ENCODE measurements at regions not wholly inside any gene's neighbourhood (a gene's known extent, or its start where the extent isn't known, plus 50 kb on each side); places are given as distances from the start of the nearest gene placed in this dataset.

DNA sequence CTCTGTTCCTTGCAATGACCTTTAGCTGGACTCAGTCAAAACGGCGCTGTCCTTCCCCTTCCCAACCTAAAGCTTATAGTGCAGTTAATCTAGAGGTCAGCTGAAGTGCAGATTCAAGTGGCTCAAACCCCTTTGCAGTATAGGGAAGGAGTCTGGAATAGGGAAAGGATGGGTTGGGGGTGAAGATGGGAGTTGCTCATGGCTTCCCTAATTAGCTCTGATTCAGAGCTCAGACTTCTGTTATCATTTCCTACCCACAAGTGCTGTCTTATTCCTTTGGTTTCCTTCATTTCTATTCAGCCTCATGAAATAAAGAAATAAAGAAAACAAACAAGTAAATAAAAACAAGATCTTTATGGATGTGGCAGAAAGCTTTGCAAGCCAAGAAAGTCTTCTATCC, 264.0 kb upstream of the HMGA2 start:
- POLR2A ChIA-PET, result interaction anchor here (0.6 to 0.7 kb wide), 2 partner anchors 380 to 709 kb away, joined by 4 to 6 read pairs; no protein-coding TSS in a partner anchor
- Histone ChIP-seq H3K4me3 (ENCODE audit: low read depth, low read length) (no peak overlapping the region), H3K27me3 (ENCODE audit: control insufficient read depth, insufficient read depth, low read length) (no peaks in the 10 kb centered on the region), H3K27ac (ENCODE audit: low read depth, low read length) (no peak overlapping the region), H3K9me3 (ENCODE audit: control insufficient read depth, insufficient read depth, low read length) (peaks cover 3% of the 10 kb centered on the region)
- DNase-seq (ENCODE audit: low read depth, low spot score), result no peak
- CTCF ChIA-PET, result interaction anchor here (3.2 kb wide), 1 partner anchor 42 kb away, joined by 11 read pairs; no protein-coding TSS in a partner anchor
- TF ChIP-seq, protein P1, sequence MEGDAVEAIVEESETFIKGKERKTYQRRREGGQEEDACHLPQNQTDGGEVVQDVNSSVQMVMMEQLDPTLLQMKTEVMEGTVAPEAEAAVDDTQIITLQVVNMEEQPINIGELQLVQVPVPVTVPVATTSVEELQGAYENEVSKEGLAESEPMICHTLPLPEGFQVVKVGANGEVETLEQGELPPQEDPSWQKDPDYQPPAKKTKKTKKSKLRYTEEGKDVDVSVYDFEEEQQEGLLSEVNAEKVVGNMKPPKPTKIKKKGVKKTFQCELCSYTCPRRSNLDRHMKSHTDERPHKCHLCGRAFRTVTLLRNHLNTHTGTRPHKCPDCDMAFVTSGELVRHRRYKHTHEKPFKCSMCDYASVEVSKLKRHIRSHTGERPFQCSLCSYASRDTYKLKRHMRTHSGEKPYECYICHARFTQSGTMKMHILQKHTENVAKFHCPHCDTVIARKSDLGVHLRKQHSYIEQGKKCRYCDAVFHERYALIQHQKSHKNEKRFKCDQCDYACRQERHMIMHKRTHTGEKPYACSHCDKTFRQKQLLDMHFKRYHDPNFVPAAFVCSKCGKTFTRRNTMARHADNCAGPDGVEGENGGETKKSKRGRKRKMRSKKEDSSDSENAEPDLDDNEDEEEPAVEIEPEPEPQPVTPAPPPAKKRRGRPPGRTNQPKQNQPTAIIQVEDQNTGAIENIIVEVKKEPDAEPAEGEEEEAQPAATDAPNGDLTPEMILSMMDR (IDR thresholded peaks at IDR 0.05; ENCODE audit: low read depth, low read length), result no peak

DNA sequence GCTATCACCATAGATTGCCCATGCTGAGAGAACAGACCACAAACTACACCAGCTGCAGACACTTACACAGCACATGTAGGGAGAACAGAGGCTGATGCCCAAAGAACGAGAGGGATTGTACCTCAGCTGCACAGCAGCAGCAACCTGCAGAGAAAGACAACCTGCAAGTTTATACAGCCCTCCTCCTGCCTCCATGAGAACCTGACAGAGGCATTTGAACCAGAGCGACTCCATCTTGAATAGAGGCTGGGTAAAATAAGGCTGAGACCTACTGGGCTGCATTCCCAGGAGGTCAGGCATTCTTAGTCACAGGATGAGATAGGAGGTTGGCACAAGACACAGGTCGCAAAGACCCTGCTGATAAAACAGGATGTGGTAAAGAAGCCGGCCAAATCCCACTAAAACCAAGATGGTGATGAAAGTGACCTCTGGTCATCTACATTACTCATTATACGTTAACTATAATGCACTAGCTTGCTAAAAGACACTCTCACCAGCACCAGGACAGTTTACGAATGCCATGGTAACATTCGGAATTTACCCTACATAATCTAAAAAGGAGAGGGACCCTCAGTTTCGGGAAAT, 262.4 kb upstream of the HMGA2 start:
- Histone ChIP-seq H3K9me3 (ENCODE audit: control insufficient read depth, insufficient read depth, low read length) (no peaks in the 10 kb centered on the region), H3K27ac (ENCODE audit: low read depth, low read length) (no peak overlapping the region), H3K4me3 (ENCODE audit: low read depth, low read length) (no peak overlapping the region), H3K27me3 (ENCODE audit: control insufficient read depth, insufficient read depth, low read length) (no peaks in the 10 kb centered on the region)
- POLR2A ChIA-PET, result no interaction called here
- TF ChIP-seq, protein P1 (IDR thresholded peaks at IDR 0.05; ENCODE audit: low read depth, low read length), result no peak
- DNase-seq (ENCODE audit: low read depth, low spot score), result peak; percentile 30
- CTCF ChIA-PET, result interaction anchor here (1.1 to 3.2 kb wide), 2 partner anchors 21 to 40 kb away, joined by 5 to 11 read pairs; no protein-coding TSS in a partner anchor

DNA sequence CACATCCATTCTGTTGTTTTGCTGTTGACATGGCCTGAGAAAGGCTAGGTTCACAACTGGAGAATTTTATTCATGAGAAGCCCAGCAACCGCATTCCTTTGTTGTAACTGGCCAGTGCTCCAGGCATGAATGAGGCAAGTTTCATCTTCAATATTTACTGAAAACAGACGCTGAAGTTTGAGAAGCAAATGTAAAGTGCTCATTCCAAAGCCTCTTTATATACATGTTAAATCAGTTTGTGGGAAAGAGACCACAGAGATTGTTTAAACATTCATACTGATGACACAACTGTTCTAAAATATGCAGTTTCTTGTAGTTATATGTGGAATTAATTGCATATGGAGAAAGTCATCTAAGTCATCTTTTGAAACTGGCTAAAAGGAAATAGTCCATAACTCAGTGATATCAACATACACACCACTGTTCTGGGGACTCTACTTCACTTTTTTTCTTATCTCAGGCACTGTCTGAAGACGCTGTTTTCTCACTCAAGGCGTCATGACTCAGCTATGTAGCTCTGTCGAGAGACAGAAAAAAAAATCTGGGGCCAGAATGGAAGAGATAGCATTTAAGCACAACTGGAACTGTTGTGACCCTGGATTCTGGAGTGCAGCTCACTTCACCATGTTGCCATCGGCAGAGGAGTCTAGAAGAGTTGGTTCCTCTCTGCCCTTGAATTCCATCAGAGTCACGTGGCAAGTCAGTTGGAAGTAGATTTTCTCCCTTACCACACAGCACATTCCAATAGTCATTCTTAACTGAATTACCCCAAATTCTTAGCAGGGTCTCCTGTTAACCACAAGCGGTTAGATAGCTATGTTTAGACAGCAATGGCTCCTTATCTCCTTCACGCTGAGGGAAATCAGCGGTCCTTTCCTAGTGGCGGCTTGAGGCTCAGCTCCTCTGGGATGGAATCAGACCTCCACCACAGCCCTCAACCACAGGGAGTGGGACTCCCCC, 258.4 kb upstream of the HMGA2 start:
- Histone ChIP-seq H3K4me3 (ENCODE audit: low read depth, low read length) (peak overlapping the region; percentile 45), H3K27me3 (ENCODE audit: control insufficient read depth, insufficient read depth, low read length) (no peaks in the 10 kb centered on the region), H3K27ac (ENCODE audit: low read depth, low read length) (peak overlapping the region; percentile 97), H3K9me3 (ENCODE audit: control insufficient read depth, insufficient read depth, low read length) (no peaks in the 10 kb centered on the region)
- ChIA-PET CTCF (interaction anchor here (0.5 to 3.6 kb wide), 6 partner anchors 9 to 1292 kb away, joined by 3 to 31 read pairs (median 4); no protein-coding TSS in a partner anchor), POLR2A (interaction anchor here (0.5 to 2.7 kb wide), 15 partner anchors 9 to 327 kb away, joined by 3 to 25 read pairs (median 3); partner anchors contain the start of gene HMGA2)
- peak; percentile 96 for DNase-seq (ENCODE audit: low read depth, low spot score)
- TF ChIP-seq, protein P1 (IDR thresholded peaks at IDR 0.05; ENCODE audit: low read depth, low read length), result peak; percentile 32

DNA sequence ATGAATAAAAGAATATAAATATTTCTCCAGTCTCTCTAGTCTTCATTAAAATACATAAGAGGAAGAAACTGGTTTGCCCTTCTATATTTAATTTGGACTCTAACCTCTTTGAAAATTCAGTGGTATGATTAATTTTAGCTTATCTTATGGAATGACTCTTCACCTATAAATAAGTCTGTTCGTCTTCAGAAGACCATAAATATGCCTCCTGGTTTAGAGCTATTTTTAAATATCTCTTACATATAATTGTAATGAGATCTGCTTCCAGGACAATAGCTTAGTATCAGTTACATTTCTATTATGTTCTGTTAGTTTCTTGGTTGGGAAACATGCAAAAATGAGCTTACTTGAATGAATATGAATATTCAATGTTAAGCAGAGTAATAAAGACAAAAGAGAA, 257.5 kb upstream of the HMGA2 start:
- no peak for DNase-seq (ENCODE audit: low read depth, low spot score)
- Histone ChIP-seq H3K27me3 (ENCODE audit: control insufficient read depth, insufficient read depth, low read length) (no peaks in the 10 kb centered on the region), H3K4me3 (ENCODE audit: low read depth, low read length) (no peak overlapping the region), H3K27ac (ENCODE audit: low read depth, low read length) (peak overlapping the region; percentile 97), H3K9me3 (ENCODE audit: control insufficient read depth, insufficient read depth, low read length) (no peaks in the 10 kb centered on the region)
- POLR2A ChIA-PET, result interaction anchor here (0.9 to 2.7 kb wide), 10 partner anchors 30 to 260 kb away, joined by 3 to 25 read pairs (median 5); partner anchors contain the start of gene HMGA2
- CTCF ChIA-PET, result interaction anchor here (0.5 to 3.6 kb wide), 8 partner anchors 10 to 1404 kb away, joined by 3 to 31 read pairs (median 4); no protein-coding TSS in a partner anchor
- TF ChIP-seq, protein P1 (IDR thresholded peaks at IDR 0.05; ENCODE audit: low read depth, low read length), result no peak
